ENCODE measurements at regions not wholly inside any gene's neighbourhood (a gene's known extent, or its start where the extent isn't known, plus 50 kb on each side); places are given as distances from the start of the nearest gene placed in this dataset.

GRCh38 chr9:90948156-90948555 lies 146.5 kb downstream of the SYK start:
- no peak for DNase-seq (ENCODE audit: low read depth in 1 of 2, low spot score in 1 of 2)

DNA sequence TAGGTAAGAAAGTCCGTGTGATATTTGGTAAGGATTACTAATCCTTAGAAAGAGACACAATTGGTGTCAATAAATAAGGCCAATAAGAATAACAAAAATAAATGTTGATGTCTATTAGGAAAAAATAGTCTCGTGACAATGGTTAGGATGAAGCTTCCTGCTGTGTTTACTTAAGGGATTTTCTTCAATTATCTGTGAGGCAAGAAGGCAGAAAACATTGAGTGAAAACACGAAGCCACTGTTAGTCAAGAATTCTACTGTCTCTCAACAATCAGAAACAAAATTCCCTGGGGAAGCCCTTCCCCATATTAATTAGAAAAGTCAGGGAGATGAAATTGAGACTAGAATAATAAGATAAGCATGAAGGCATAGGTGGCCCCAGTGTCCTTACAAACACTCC lies 149.0 kb downstream of the SYK start:
- DNase-seq (ENCODE audit: low read depth in 1 of 2, low spot score in 1 of 2), result no peak

DNA sequence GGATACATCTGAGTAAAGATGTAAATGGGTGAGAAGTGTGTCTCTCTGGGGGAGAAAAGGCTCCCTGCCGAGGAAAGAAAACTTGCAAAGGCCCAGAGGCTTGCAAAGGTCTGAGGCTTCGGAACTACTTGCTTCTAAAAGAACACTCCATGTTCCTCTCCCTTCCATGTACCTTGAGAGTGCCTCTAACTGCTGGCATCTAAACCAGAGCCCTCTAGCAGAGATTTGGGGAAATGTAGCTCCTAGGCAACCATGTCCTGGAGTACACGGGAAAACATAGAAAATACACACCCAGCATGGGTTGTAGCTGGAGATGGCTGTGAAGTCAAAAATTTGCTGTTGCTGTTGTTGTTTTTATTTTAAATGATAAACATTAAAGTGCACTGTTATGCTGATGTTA lies 151.6 kb downstream of the SYK start:
- no peak for DNase-seq (ENCODE audit: low read depth in 1 of 2, low spot score in 1 of 2)

DNA sequence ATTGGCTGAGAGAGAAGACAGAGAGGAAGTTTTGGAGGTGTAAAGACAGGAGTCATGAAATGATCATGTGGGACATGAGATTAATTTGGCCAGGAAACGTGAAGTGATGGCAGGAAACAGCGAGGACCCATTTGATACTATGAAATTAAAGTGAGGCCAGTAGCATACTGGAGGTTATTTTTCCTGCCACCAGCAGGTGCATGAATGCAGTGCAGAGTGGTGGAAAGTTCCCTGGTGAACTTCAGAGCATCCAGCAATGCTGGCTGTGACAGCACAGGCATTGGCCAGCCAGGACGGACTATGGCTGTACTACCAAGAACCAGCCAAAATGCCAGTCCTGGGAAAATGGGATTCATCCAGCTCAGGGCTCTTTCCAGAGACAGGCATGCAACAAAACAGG lies 152.2 kb downstream of the SYK start:
- DNase-seq (ENCODE audit: low read depth in 1 of 2, low spot score in 1 of 2), result no peak

DNA sequence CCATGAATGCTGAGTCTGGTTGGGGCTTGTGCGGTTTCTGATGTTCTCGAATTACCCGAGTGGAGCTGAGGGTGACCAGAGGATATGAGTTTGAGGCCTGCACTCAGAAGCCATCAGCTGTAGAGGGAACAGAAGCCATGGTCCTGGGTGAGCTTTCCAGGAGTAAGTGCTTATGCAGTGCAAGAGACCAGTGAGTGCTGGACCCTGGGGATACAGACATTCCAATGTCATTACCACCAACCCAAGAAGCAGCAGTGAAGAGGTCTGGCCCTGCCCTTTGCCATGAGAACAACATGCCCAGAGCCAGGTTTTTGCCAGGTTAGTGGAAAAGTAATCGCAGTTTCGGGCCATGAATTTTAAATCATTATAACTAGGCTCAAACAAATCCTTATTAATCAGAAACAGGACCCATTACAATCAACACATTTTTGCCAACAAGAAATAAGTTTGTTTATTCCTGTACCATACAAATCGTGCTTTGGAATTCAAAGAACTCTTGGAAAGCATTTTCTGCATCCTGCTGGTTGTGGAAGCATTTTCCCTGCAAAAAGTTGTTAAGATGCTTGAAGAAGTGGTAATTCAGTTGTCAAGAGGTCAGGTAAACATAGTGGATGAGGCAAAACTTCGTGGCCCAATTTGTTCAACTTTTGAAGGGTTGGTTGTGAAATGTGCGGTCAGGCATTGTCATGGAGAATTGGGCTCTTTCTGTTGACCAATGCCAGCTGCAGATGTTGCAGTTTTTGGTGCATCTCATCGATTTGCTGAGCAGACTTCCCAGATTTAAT lies 154.6 kb downstream of the SYK start:
- no peak for DNase-seq (ENCODE audit: low read depth in 1 of 2, low spot score in 1 of 2)

- no peak for DNase-seq (ENCODE audit: low read depth in 1 of 2, low spot score in 1 of 2)
Measured at GRCh38 chr9:90958328-90958727, 156.7 kb downstream of the SYK start.

GRCh38 chr9:90960941-90961340 lies 159.3 kb downstream of the SYK start:
- no peak for DNase-seq (ENCODE audit: low read depth in 1 of 2, low spot score in 1 of 2)

DNA sequence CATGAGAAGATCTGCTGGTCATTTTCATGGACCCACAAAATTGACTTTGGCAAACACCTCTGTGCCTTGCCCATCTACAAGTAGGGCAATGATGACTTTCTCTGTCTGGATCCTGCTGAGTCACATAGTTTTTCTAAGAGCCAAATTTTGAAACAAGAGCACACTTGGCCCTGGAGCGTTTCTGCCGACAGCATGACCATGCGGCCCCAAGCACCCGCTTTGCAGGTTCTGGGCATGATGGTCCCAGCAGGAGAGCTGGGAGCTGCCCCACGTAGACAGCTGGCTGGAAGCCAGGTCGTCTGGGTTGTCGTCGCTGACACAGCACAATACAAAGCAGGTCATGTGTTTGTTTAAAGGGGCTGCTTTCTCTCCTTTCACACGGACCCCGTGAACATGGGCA lies 159.8 kb downstream of the SYK start:
- DNase-seq (ENCODE audit: low read depth in 1 of 2, low spot score in 1 of 2), result no peak

GRCh38 chr9:90964101-90965020 lies 162.7 kb downstream of the SYK start:
- no peak for DNase-seq (ENCODE audit: low read depth in 1 of 2, low spot score in 1 of 2)

DNA sequence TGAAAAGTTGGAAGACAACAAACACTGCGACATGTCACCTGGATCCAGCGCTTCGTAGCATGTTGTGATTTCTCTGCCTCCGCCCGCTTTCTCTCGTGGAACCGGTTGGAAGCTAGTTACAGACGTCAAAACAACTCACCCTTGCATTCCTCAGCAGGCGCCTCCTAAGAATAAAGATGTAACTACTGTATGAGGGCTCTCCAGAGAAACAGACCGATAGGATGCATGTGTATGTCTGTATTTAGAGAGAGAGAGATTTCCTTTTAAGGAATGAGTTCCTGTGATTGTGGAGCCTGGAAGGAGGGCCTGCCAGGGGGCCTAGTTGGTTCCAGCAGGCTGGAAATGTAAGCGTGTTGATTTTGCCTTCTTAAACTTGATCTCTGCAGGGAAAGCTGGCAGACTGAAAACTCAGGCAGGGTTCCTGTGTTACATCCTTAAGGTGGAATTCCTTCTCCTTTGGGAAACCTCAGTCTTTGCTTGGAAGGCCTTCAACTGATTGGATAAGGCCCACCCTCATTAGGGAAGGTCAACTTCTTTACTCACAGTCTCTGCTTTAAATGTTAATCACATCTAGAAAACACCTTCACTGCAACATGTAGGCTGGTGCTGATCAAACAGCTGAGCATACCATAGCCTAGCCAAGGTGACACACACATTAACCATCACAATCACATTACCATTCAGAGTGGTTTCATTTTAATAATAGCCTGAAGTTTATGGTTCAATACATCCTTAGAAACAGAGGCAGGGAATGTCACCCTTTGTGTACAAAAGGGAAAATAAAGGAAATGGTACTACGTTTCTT lies 163.8 kb downstream of the SYK start:
- DNase-seq (ENCODE audit: low read depth in 1 of 2, low spot score in 1 of 2), result no peak

DNA sequence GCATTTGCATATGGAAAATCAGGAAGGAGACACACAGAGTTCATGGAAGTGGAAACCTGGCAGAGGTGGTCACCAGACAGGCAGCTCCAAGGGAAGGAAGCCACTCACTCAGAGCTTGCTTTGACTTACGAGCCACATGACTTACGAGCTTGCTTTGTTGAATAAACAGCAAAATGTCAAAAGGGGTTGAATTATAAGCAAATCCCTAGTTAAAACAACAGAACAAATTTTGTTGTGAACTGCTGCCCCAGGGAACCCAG lies 164.3 kb downstream of the SYK start:
- no peak for DNase-seq (ENCODE audit: low read depth in 1 of 2, low spot score in 1 of 2)

DNA sequence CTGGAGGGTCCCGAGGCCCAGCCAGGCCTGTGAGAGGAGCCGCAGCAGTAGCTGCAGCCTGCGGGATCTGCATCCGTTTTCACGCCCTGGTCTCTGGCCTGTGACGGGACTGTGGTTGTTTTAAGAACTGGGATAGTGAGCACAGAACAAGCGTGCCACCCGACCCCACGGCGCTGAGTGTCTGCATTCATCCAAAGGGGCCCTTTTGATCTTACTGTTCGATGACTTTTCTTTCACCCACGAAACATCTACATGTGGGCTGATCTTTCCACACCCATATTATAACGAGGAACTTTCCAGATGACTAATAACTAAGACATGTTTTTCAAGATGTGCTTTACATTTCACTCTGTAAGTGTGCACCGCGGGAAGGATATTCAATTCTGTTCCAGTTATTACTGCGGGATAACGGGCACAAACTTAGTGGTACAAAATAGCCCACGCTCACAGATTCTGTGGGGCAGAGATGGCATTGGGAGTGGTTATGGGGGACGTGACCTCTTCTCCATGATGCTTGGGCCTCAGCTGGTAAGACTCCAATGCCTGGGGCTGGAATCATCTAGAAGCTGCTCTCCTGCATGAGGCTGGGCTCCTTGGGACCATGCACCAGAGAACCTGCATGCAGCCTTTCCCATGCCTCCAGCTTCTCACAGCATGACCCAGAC lies 165.0 kb downstream of the SYK start:
- peak in 1 of 2 donors; percentile 11 for DNase-seq (ENCODE audit: low read depth in 1 of 2, low spot score in 1 of 2)

DNA sequence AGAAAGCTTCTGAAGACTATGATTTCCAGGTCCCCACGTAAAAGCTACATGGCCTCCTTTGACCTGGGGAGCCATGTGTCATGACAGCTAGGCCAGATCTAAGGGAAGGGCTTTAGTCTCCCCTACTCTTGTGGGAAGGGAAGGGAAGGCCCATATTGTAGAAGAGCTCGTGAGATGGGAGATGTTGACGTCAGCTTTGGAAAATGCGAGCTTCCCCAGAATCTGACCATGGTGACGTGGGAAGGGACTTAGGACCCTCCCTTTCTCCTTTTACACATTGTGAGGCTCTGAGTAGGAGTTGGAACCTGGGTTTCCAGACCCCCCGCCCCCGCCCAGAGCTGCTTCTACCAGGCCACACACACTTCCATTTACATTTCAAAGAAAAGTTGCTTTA lies 165.5 kb downstream of the SYK start:
- no peak for DNase-seq (ENCODE audit: low read depth in 1 of 2, low spot score in 1 of 2)

DNA sequence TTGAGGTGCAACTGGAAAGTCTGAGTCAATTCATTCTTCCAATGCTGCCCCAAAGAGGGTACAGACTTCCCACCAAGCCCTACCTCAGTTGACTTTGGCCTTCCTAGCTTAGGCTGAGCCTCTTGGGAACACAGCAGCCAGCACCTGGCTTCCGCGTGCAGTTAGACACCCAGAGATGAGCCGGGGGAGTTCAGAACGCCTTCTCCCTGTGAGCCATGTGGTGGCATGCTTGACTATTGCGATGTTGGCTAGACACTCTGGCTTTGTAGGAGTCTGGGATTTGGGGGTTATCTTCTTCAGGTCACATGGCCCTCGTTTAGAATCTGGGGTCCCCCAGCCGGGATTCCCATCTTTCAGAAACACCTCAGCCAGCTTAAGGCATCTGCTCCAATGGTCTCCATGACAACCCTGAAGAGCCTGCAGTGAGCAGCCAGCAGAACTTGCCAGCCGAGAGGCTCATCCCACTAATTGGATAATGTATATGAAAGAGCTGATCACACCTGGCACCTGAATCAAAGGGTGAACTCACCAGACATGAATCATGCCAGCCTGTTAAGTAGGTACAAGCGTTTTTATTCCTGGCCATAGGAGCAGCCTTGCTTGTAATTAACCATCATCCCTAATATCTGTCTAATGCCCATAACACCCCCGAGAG lies 167.5 kb downstream of the SYK start:
- no peak for DNase-seq (ENCODE audit: low read depth in 1 of 2, low spot score in 1 of 2)

- no peak for DNase-seq (ENCODE audit: low read depth in 1 of 2, low spot score in 1 of 2)
Measured at GRCh38 chr9:90970608-90971007, 169.0 kb downstream of the SYK start.

DNA sequence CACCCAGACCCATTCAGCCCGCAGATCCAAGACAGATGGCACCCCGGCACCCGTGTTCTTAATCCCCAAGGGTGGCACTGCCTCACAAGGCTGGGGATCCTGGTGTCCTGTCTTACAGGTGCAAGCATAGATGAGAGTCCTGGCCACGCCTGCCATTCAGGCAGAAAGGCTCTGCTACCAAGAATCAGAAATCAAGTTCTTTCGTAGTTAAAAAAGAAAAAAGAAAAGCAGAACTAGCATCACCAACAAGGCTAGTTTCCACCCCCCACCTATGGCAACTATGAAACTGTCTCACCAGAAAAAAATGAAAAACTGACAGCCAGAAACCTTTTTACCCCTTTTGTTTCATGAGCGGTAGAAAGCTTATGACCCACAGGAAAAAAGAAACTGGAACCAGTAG lies 170.4 kb downstream of the SYK start:
- DNase-seq (ENCODE audit: low read depth in 1 of 2, low spot score in 1 of 2), result no peak

GRCh38 chr9:90974016-90974415 lies 172.4 kb downstream of the SYK start:
- DNase-seq (ENCODE audit: low read depth in 1 of 2, low spot score in 1 of 2), result no peak

GRCh38 chr9:90974643-90975245 lies 173.1 kb downstream of the SYK start:
- DNase-seq (ENCODE audit: low read depth in 1 of 2, low spot score in 1 of 2), result no peak

DNA sequence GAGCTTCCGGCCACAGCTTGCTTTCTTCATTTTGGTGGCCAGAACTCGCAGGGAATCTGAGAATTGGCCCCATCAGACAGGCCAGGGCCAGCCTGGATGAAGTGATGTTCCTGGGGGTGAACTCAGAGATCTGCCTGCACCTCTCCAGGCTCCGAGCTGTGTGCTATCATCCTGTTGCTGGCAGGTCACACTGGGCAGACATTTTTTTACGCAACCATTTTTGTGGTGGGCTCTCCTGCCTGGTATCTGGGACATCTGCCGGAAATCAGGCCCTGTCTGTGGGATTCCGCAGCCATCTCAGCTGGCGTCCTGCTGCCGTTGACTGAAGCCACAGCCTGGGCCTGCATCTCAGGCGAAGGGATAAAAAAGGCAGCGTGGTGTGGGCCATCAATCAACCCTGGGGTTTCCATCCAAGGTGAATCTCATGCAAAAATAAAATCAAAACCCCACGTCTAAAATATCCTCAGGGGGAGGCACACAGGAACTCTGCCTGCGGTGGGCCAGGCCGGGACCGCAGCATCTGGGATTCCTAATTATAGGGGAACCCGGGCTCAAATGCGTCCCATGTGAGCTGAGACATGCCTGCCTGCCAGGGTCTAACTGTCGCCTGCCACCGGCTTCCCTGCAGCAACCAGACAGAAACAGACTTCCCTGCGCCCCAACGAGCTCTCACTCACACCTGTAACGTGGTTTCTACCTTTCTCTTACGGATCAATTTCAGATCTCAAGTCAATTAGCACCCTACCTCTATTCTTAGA lies 174.3 kb downstream of the SYK start:
- no peak for DNase-seq (ENCODE audit: low read depth in 1 of 2, low spot score in 1 of 2)

DNA sequence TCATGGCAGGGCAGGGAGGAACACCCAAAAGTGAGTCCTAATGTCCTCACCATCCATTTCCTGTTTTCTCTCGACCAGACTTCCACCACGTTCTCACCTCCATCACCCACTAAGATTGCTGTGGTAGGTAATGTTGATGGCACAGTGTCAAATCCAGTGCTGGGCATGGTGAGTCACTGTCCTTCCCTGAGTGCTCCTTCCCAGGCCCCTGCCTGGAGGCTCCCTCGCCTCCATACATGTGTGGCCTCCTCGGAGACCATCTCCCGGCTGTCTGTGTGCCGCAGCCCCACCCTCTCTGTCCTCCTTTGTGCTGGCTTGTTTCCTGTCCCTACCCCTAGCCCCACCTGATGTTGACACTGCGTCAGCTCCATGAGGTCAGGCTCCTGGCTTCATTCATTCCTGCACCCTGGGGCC lies 177.5 kb downstream of the SYK start:
- DNase-seq (ENCODE audit: low read depth in 1 of 2, low spot score in 1 of 2), result no peak

Measured in activated T-helper 1 cell treated with anti-CD3 and anti-CD28 coated beads, Interleukin-2, amount 50 U/mL, for 16 hours (primary cell).